GM06990 (cell line): ENCODE measurements at regions not wholly inside any gene's neighbourhood (a gene's known extent, or its start where the extent isn't known, plus 50 kb on each side); places are given as distances from the start of the nearest gene placed in this dataset.

Source experiments
- DNase-seq: peaks from one replicate; pipeline ENCODE4 v3.0.0-alpha.2; 2011; ENCODE audit not compliant: insufficient read length; ENCODE audit errors: extremely low read depth
- H3K27me3 ChIP-seq: replicated peaks from 2 replicates; pipeline ENCODE4 v1.6.0; 2011; ENCODE audit warnings: low read length; ENCODE audit not compliant: control insufficient read depth, insufficient read depth
- H3K36me3 ChIP-seq: 2 replicates; pipeline ENCODE4 v1.5.1; 2011; ENCODE audit warnings: low read length; ENCODE audit not compliant: control insufficient read depth, insufficient read depth
- H3K4me3 ChIP-seq: replicated peaks from 2 replicates; pipeline ENCODE4 v1.5.1; 2011; ENCODE audit warnings: low read depth, mild to moderate bottlenecking, control low read depth, low read length
- TF ChIP-seq, protein P1 (sequence below): IDR thresholded peaks from 2 replicates; pipeline ENCODE4 v1.5.1; 2011; ENCODE audit warnings: low read length, control low read depth, mild to moderate bottlenecking, inconsistent platforms; ENCODE audit not compliant: insufficient read depth, poor library complexity, severe bottlenecking

DNA sequence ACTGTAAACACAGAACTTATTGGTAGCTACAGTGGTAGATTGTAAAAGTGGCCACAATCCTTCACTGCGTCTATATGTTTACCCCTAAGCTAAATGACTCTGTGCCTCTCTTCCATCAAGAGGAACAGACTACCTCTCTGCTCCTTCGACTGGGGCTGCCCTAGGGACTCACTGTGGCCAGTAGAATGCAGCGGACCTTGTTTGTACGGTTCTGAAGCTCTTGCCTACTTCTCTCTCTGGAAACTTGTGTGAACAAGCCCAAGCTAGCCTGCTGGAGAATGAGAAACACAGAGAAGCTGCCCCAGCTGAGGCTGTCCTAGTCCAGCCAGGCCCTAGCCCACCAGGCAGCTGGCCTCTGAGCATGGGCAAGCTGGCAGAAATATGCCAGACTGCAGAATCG is 140.8 kb upstream of the SLC1A4 start:
- TF ChIP-seq, protein P1, sequence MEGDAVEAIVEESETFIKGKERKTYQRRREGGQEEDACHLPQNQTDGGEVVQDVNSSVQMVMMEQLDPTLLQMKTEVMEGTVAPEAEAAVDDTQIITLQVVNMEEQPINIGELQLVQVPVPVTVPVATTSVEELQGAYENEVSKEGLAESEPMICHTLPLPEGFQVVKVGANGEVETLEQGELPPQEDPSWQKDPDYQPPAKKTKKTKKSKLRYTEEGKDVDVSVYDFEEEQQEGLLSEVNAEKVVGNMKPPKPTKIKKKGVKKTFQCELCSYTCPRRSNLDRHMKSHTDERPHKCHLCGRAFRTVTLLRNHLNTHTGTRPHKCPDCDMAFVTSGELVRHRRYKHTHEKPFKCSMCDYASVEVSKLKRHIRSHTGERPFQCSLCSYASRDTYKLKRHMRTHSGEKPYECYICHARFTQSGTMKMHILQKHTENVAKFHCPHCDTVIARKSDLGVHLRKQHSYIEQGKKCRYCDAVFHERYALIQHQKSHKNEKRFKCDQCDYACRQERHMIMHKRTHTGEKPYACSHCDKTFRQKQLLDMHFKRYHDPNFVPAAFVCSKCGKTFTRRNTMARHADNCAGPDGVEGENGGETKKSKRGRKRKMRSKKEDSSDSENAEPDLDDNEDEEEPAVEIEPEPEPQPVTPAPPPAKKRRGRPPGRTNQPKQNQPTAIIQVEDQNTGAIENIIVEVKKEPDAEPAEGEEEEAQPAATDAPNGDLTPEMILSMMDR = no peak
- Histone ChIP-seq H3K4me3 (no peak overlapping the region), H3K27me3 (no peaks in the 10 kb centered on the region), H3K36me3 (no peaks in the 10 kb centered on the region)
- DNase-seq = no peak

DNA sequence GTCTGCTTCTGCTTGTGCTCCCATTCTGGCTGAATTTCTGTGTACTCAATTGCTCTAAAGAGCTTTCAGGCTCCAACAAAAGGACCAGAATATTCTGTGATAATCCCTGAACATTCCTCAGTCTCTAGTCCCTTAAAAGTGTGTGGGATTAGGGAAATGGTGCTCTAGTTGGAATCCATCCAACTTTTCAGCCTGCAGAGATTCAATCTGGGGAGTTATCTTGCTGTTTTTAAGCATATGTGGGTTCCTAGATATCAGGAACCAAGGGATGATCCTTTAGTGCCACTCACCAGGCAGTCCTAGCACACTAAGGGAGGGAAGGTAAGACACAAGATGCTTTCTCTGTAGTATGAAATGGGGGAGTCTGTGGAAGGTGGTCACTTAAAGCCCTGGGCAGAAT is 140.3 kb upstream of the SLC1A4 start:
- TF ChIP-seq, protein P1 = no peak
- no peaks in the 10 kb centered on the region for H3K27me3 ChIP-seq
- no peak for DNase-seq
- no peak overlapping the region for H3K4me3 ChIP-seq
- no peaks in the 10 kb centered on the region for H3K36me3 ChIP-seq

DNA sequence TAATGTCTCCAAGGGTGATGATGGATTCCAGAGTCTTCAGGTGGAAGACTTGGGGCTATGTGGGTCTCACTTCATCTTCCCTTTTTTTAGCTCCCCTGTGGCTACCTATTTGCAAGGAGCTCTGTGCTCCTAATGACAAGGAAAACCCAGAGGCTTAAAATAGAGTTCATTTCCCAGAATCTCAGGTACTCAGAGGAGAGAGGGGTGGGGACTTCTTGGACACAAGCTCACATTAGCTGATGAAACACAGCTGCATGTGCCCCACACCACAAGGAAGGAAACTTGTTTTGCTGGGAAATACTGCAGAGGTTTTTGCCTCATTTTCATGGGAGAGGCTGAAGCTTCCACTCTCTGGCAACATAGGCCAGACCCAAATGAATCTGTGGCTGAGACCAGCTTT is 138.6 kb upstream of the SLC1A4 start:
- no peak for DNase-seq
- TF ChIP-seq, protein P1 = no peak
- no peak overlapping the region for H3K4me3 ChIP-seq
- no peaks in the 10 kb centered on the region for H3K27me3 ChIP-seq
- no peaks in the 10 kb centered on the region for H3K36me3 ChIP-seq

DNA sequence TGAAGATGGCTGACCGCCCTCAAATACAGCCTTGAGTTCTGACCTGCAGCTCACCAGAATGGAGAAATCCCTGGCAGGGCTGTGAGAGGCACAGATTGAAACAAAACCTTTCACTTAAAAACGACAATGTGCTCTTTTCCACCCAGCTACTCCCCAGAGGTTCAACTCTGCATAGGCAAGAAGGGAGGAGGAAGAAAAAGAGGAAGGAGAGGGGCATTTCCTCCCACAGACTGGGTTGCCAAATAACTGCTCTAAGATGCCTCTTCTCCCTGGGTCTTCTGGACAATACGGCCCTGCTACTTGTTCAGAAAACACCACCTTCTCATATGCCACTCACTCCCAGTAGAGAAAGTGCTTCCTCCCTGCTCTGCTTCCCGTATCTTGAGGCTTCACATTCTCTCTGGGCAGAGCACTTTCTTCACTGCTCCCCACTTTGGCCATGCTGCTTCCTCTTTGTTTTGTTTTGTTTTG is 136.4 kb upstream of the SLC1A4 start:
- no peak for DNase-seq
- H3K4me3 ChIP-seq = no peak overlapping the region
- H3K27me3 ChIP-seq = no peaks in the 10 kb centered on the region
- TF ChIP-seq, protein P1 = no peak
- H3K36me3 ChIP-seq = no peaks in the 10 kb centered on the region

DNA sequence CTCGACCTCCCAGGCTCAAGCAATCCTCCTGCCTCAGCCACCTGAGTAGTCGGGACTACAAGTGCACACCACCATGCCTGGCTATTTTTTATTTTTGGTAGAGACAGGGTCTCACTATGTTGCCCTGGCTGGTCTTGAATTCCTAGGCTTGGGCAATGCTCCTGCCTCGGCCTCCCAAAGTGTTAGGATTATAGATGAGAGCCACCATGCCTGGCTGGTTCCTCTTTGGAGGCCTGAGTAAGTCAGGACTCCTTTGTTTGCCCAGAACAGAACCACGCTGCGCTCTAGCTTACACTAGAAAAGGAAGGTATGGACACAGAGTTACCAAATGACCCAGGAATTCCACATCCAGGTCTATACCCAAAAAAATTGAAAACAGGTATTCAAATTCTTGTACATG is 135.9 kb upstream of the SLC1A4 start:
- no peaks in the 10 kb centered on the region for H3K36me3 ChIP-seq
- H3K4me3 ChIP-seq = no peak overlapping the region
- H3K27me3 ChIP-seq = no peaks in the 10 kb centered on the region
- DNase-seq = no peak
- TF ChIP-seq, protein P1 = no peak

DNA sequence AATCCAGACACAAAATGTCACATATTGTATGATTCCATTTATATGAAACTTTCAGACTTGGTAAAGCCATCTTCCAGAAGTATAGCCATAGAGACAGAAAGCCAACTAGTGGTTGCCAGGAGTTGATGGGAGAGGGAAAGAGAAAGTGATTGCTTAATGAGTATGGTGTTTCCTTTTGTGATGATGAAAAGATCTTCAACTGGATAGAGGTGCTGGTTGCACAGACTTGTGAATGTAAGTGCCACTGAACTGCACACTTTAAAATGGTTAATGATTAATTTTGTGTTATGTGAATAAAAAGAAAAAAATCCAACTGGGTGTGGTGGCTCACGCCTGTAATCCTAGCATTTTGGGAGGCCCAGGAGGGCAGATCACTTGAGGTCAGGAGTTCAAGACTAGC is 135.3 kb upstream of the SLC1A4 start:
- no peaks in the 10 kb centered on the region for H3K36me3 ChIP-seq
- TF ChIP-seq, protein P1 = no peak
- H3K4me3 ChIP-seq = no peak overlapping the region
- no peak for DNase-seq
- no peaks in the 10 kb centered on the region for H3K27me3 ChIP-seq
